Endodermal cell (in vitro differentiated cells): ENCODE measurements at regions not wholly inside any gene's neighbourhood (a gene's known extent, or its start where the extent isn't known, plus 50 kb on each side); places are given as distances from the start of the nearest gene placed in this dataset.

Experiments
- DNase-seq: peaks from one replicate; pipeline ENCODE4 v3.0.0-alpha.2; 2017
- H3K27ac ChIP-seq: 2 replicates; pipeline ENCODE4 v1.5.1; 2013; ENCODE audit warnings: mild to moderate bottlenecking, low read depth, low read length, moderate library complexity
- H3K27me3 ChIP-seq: 2 replicates; pipeline ENCODE4 v1.6.1; 2013; ENCODE audit warnings: mild to moderate bottlenecking, low read length, moderate library complexity; ENCODE audit not compliant: insufficient read depth, control insufficient read depth, poor library complexity, severe bottlenecking
- H3K36me3 ChIP-seq: 2 replicates; pipeline ENCODE4 v1.7.0; 2013; ENCODE audit warnings: mild to moderate bottlenecking, low read length, moderate library complexity; ENCODE audit not compliant: control insufficient read depth, insufficient read depth
- H3K4me1 ChIP-seq: one replicate; pipeline ENCODE4 v1.7.0; 2013; ENCODE audit warnings: low read length; ENCODE audit not compliant: control insufficient read depth, insufficient read depth
- H3K4me3 ChIP-seq: 2 replicates; pipeline ENCODE4 v1.5.1; 2013; ENCODE audit warnings: mild to moderate bottlenecking, low read length, moderate library complexity
- H3K9ac ChIP-seq: 2 replicates; pipeline ENCODE4 v1.6.1; 2013; ENCODE audit warnings: mild to moderate bottlenecking, low read length, moderate library complexity; ENCODE audit not compliant: poor library complexity, severe bottlenecking; ENCODE audit errors: extremely low read depth
- H3K9me3 ChIP-seq: 2 replicates; pipeline ENCODE4 v1.6.1; 2013; ENCODE audit warnings: mild to moderate bottlenecking, low read length, moderate library complexity; ENCODE audit not compliant: control insufficient read depth
- H3K27ac Mint-ChIP-seq: 2 replicates; pipeline ENCODE4 v1.8.0; 2020; ENCODE audit warnings: mixed read lengths
- H3K27me3 Mint-ChIP-seq: 2 replicates; pipeline ENCODE4 v1.8.0; 2021; ENCODE audit warnings: mild to moderate bottlenecking, mixed read lengths; ENCODE audit not compliant: insufficient read depth
- H3K36me3 Mint-ChIP-seq: 2 replicates; pipeline ENCODE4 v1.8.0; 2020; ENCODE audit warnings: low read depth, mixed read lengths
- H3K4me1 Mint-ChIP-seq: 2 replicates; pipeline ENCODE4 v1.8.0; 2020; ENCODE audit warnings: mixed read lengths
- H3K4me3 Mint-ChIP-seq: 2 replicates; pipeline ENCODE4 v1.8.0; 2020; ENCODE audit warnings: mild to moderate bottlenecking, moderate library complexity, mixed read lengths
- H3K9me3 Mint-ChIP-seq: 2 replicates; pipeline ENCODE4 v1.8.0; 2020; ENCODE audit warnings: mild to moderate bottlenecking, mixed read lengths
- CTCF ChIP-seq: fragments of 200-600 bp; sonication (generic); conservative IDR thresholded peaks from 2 replicates; pipeline ENCODE4 v1.5.0; 2021; ENCODE audit warnings: antibody characterized with exemption, mild to moderate bottlenecking
- WGBS, 2 experiments: methylation state at CpG; one replicate each; pipeline versions ENCODE4 v1.1.5 to v1.1.7; 2013; ENCODE audit warnings: missing lambda C conversion rate in 2 of 2, mixed read lengths in 1 of 2; ENCODE audit not compliant: insufficient coverage in 1 of 2, insufficient read length in 1 of 2; 5-methylcytosine and 5-hydroxymethylcytosine counted together

DNA sequence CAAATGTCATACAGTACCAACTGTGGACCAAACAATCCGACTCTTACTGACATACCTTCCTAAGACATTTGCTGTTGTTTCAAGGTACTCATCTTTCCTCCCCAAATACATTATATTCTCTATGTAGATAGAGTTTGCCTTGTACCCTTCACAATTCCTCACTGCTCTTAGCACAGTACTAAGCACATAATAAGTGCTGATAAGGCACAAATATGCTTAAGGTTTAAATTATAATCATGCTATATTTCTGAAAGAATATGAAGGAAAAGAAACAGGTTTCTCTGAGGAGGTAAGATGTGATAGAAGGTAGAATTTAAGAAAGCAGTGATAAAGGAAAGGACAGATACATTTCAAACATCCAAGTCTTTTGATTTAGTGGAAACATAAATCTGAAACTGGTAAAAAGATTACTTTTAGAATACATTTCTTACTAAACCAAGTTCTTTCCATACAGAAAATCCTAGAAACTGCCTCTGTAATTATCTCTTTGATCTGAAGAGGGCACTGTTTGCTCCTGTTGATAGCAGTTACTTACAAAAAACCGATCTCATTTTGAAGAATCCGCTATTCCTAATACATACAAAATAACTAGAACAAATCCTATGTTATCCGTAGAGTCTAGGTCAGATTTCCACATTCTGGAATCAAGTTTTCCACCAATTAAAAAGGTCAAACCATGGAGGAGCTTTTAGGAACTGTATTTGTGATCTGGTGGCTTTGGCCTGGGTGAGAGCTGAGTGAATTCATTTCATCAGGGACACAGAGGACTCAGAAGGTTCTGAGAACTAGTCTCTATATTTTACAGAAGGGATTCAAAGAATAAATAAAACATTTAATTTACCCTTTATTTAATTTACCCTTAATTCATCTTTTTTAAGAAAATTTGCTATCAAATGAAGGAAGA is 311.9 kb downstream of the DAD1 start:
- Histone ChIP-seq H3K36me3 (no peaks in the 10 kb centered on the region), H3K27ac (no peak overlapping the region), H3K27me3 (no peaks in the 10 kb centered on the region), H3K4me3 (no peak overlapping the region), H3K9me3 (no peaks in the 10 kb centered on the region), H3K4me1 (no peaks in the 10 kb centered on the region), H3K9ac (no peak overlapping the region)
- peak; percentile 80 for TF ChIP-seq CTCF
- H3K27ac Mint-ChIP-seq, result no peak overlapping the region
- no peak for DNase-seq
- no peak overlapping the region for H3K4me3 Mint-ChIP-seq
- H3K27me3 Mint-ChIP-seq, result no peaks in the 10 kb centered on the region
- 56 to 67% methylated on average over 4 of the region's 4 CpGs for WGBS, 2 experiments
- no peaks in the 10 kb centered on the region for H3K36me3 Mint-ChIP-seq
- no peaks in the 10 kb centered on the region for H3K4me1 Mint-ChIP-seq
- H3K9me3 Mint-ChIP-seq, result no peaks in the 10 kb centered on the region

DNA sequence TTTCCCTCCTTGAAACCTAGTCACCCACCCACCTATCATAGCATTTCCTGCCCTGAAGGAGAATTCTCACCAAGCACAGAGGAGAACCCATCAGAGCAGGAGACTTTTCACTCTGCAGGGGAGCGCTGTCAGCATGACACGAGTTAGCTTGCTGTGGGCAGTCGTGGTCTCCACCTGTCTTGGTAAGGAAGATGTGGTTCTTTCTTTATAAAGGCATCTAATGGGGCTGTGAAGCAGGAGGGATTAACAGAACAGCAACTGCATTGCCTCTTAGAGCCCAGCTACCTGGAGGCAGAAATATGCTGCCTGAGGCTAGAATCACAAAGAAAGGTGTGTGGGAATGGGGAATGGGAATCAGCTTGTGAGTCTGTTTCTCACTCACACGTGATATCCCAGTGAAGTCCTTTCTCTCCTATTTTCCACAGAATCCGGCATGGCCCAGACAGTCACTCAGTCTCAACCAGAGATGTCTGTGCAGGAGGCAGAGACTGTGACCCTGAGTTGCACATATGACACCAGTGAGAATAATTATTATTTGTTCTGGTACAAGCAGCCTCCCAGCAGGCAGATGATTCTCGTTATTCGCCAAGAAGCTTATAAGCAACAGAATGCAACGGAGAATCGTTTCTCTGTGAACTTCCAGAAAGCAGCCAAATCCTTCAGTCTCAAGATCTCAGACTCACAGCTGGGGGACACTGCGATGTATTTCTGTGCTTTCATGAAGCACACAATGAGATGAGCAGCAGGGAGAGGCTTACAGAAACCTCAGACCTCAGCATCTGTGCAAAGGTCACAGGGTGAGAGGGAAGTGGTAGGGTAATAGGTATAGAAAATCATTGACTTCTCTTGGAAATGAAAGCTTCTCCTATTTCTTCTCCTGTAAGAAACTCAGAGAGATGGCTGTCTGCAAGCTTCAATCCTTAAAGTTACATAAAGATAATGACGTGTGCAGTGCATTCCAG is 316.9 kb downstream of the DAD1 start:
- Histone ChIP-seq H3K9ac (no peak overlapping the region), H3K27me3 (no peaks in the 10 kb centered on the region), H3K4me1 (no peaks in the 10 kb centered on the region), H3K9me3 (no peaks in the 10 kb centered on the region), H3K4me3 (no peak overlapping the region), H3K36me3 (no peaks in the 10 kb centered on the region), H3K27ac (no peak overlapping the region)
- H3K27me3 Mint-ChIP-seq, result no peaks in the 10 kb centered on the region
- peaks cover 10% of the 10 kb centered on the region for H3K4me1 Mint-ChIP-seq
- WGBS, 2 experiments, result 75 to 81% methylated on average over 6 to 11 of the region's 11 CpGs
- H3K27ac Mint-ChIP-seq, result no peak overlapping the region
- H3K9me3 Mint-ChIP-seq, result no peaks in the 10 kb centered on the region
- no peak overlapping the region for H3K4me3 Mint-ChIP-seq
- no peaks in the 10 kb centered on the region for H3K36me3 Mint-ChIP-seq
- peak; percentile 60 for DNase-seq
- no peak for TF ChIP-seq CTCF

DNA sequence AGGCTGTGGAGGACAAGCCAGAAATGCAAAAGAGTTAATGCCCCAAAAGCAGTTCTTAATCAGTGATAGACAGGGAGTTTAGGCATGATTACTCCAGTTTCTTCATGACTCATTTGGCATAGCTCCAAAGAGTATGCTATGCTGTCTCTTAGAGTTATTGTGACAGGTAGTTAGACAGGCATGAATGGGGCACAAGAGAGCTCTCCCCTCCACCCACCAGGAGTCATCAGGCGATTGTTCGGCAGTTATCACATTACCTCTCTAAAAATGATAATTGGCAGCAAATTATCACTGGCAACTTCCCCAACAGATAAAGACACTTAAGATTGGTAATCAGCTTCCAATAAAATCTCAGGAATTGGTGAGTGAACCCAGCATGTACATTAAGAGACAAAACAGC is 320.1 kb downstream of the DAD1 start:
- Mint-ChIP-seq H3K27me3 (no peaks in the 10 kb centered on the region), H3K36me3 (no peaks in the 10 kb centered on the region), H3K9me3 (no peaks in the 10 kb centered on the region), H3K27ac (no peak overlapping the region), H3K4me3 (no peak overlapping the region), H3K4me1 (peaks cover 22% of the 10 kb centered on the region)
- no peak for TF ChIP-seq CTCF
- no peak for DNase-seq
- no peaks in the 10 kb centered on the region for H3K36me3 ChIP-seq
- H3K4me3 ChIP-seq, result no peak overlapping the region
- H3K4me1 ChIP-seq, result no peaks in the 10 kb centered on the region
- no peak overlapping the region for H3K9ac ChIP-seq
- H3K27ac ChIP-seq, result no peak overlapping the region
- no peaks in the 10 kb centered on the region for H3K27me3 ChIP-seq
- WGBS, 2 experiments, result 100% methylated on average over 2 of the region's 2 CpGs; no CpG with 5 or more reads in 1 of the 2 experiments
- H3K9me3 ChIP-seq, result no peaks in the 10 kb centered on the region
